ENCODE measurements at regions not wholly inside any gene's neighbourhood (a gene's known extent, or its start where the extent isn't known, plus 50 kb on each side); places are given as distances from the start of the nearest gene placed in this dataset.

GRCh38 chr2:9749546-9750223, 93.6 kb upstream of the TAF1B start:
- DNase-seq (ENCODE audit: low read depth) = no peak
- no peak overlapping the region for H3K4me3 ChIP-seq (replicated peaks; ENCODE audit: low read depth, low read length)
- TF ChIP-seq, protein P1, sequence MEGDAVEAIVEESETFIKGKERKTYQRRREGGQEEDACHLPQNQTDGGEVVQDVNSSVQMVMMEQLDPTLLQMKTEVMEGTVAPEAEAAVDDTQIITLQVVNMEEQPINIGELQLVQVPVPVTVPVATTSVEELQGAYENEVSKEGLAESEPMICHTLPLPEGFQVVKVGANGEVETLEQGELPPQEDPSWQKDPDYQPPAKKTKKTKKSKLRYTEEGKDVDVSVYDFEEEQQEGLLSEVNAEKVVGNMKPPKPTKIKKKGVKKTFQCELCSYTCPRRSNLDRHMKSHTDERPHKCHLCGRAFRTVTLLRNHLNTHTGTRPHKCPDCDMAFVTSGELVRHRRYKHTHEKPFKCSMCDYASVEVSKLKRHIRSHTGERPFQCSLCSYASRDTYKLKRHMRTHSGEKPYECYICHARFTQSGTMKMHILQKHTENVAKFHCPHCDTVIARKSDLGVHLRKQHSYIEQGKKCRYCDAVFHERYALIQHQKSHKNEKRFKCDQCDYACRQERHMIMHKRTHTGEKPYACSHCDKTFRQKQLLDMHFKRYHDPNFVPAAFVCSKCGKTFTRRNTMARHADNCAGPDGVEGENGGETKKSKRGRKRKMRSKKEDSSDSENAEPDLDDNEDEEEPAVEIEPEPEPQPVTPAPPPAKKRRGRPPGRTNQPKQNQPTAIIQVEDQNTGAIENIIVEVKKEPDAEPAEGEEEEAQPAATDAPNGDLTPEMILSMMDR (IDR thresholded peaks at IDR 0.05; ENCODE audit: low read length, missing control alignments) = no peak

DNA sequence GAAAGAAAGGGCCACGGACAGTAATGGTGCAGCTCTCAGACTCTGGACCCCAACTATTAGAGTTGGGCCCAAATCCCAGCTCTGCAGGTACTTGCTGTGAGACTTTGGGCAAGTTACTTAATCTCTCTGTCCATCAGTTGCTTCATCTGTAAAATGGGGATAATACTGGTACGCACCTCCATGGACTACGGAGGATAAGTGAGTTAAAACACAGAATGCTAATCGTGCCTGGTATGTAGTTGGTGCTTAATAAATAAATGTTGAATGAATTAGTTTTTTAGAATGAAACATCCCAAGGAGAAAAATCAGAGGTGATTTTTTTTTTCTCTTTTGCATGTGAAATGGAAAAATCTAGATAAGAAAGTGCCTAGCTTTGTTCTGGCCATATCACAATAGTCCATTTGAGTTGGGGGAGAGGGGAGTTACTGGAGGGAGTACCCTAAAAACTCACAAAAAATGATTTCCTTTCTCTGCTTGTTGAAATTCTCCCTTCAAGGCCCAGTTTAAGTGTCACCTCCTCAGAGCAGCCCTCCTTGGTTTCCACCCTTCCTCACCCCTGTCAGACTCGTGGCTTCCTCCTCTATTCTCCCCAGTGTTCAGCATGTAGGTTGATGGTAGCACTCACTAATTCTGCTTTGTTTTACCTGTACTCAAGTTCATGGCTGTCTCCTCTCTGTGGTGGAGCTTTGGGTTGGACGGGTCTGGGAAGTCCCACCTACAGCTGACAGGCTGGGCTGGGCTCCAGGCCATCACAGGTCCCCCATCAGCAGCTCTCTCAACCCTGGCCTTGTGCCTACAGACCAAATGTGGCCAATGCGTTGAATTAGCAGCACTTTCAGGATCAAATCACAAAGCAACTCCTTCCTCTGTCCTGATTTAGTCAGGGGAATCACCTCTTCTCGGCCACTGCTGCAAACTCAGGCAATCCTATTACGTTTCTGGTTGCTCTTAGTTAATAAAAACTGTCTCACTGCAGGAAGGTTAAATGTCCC, 92.8 kb upstream of the TAF1B start:
- TF ChIP-seq, protein P1 (IDR thresholded peaks at IDR 0.05; ENCODE audit: low read length, missing control alignments) = no peak
- no peak overlapping the region for H3K4me3 ChIP-seq (replicated peaks; ENCODE audit: low read depth, low read length)
- DNase-seq (ENCODE audit: low read depth) = no peak

DNA sequence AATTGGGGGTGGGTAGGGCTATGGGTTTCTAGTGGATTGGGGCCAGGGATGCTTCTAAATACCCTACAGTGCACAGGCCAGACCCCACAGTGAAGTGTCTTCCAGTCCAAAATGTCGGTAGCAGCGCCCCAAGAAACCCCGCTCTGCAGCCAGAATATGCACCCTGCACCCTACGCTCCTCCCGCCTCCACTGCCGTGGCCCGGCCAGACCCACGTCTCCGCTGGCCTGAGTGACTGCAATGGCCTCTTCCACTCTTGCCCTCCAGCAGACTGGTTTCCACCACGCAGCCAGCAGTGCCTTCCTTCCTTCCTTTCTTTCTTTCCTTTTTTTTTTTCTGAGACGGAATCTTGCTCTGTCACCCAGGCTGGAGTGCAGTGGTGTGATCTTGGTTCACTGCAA, 91.4 kb upstream of the TAF1B start:
- no peak for DNase-seq (ENCODE audit: low read depth)
- TF ChIP-seq, protein P1 (IDR thresholded peaks at IDR 0.05; ENCODE audit: low read length, missing control alignments) = no peak
- no peak overlapping the region for H3K4me3 ChIP-seq (replicated peaks; ENCODE audit: low read depth, low read length)

GRCh38 chr2:9752441-9753275, 90.6 kb upstream of the TAF1B start:
- H3K4me3 ChIP-seq (replicated peaks; ENCODE audit: low read depth, low read length) = no peak overlapping the region
- TF ChIP-seq, protein P1 (IDR thresholded peaks at IDR 0.05; ENCODE audit: low read length, missing control alignments) = no peak
- no peak for DNase-seq (ENCODE audit: low read depth)

DNA sequence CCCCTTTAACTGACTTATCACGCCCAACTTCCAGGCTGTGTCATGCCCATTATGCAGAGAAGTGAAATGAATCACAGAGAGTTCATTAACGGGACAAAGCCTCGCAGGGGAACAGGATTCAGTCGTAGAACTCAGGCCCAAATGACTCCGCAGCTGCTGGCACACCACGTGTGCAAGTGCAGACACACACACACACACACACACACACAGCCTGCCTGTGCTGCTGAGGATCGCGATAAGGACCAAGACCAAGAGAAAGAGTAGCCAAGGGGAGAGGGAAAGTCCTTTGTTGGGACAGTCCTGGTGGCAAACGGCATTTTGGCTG, 90.0 kb upstream of the TAF1B start:
- no peak overlapping the region for H3K4me3 ChIP-seq (replicated peaks; ENCODE audit: low read depth, low read length)
- TF ChIP-seq, protein P1 (IDR thresholded peaks at IDR 0.05; ENCODE audit: low read length, missing control alignments) = no peak
- peak; percentile 85 for DNase-seq (ENCODE audit: low read depth)

DNA sequence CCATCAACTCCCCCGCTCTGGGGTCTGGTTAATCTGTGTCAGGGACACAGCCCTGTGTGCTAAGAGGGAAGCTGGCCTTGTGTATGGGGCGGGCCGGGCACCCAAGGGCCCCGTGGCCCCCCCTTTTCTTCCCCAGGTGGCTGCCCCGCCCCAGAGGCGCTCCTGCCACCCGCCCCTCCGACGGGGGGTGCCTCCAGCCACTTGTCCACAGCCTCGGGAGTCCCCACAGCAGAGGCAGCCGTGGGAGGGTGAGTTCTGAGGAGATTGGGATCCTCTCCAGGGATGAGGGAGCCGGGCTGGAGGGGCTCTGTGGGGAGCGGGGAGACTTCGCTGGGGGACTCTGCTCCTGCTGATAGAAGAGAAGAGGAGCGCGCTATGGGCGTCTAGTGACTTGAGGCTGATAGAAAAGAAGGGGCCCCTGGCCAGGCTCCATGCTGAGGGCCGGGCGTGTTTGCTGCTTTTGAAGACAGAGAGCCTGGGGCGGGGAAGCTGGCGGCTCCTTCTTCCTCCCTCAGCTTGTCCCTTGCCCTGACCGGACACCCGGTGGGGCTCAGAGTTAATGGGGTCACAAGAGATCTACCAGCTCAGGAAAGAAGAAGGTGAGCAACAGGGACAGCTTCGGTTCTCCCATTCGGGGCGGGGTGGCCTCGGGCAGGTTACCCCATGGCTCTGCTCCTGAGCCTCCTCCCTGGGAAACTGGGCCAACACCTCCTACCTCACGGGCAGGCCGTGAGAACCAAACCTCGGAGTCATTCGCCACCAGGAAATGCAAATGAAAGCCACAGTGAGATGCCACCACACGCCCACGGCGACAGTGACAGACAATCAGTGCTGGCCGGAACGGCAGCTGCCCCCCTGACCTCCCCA, 89.4 kb upstream of the TAF1B start:
- DNase-seq (ENCODE audit: low read depth) = no peak
- TF ChIP-seq, protein P1 (IDR thresholded peaks at IDR 0.05; ENCODE audit: low read length, missing control alignments) = no peak
- no peak overlapping the region for H3K4me3 ChIP-seq (replicated peaks; ENCODE audit: low read depth, low read length)

Measured in fibroblast of pulmonary artery (primary cell).